AML-193 (cell line): ENCODE measurements at regions not wholly inside any gene's neighbourhood (a gene's known extent, or its start where the extent isn't known, plus 50 kb on each side); places are given as distances from the start of the nearest gene placed in this dataset.
"Not testable (repeated sequence)": the region's sequence is repeated elsewhere in the genome, so short reads cannot be mapped to it uniquely, and the experiment has no call there.

ENCODE experiments used
- DNase-seq, 2 experiments: peaks; one replicate each; lab custom pipeline; 2025; lab: John Stamatoyannopoulos, UW

DNA sequence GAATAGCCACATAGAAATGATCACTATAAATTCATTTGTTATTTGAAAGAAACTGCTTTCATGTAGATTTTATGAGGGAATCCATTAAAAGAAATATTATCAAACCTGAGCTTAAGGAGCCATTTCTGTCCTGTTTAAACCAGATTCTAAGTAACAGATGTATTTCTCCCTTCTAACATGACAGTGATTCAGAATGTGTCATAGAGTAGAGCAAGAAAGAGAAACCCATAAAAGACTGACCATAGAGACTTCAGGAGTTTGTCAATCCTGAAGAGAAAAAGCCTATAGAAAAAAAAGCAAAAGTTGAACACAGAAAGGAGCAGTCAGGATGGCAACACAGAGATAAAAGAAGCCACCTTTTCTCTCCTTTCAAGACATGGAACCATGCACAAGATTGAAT is 390.6 kb downstream of the PRIM2 start:
- DNase-seq, result not testable (repeated sequence)

DNA sequence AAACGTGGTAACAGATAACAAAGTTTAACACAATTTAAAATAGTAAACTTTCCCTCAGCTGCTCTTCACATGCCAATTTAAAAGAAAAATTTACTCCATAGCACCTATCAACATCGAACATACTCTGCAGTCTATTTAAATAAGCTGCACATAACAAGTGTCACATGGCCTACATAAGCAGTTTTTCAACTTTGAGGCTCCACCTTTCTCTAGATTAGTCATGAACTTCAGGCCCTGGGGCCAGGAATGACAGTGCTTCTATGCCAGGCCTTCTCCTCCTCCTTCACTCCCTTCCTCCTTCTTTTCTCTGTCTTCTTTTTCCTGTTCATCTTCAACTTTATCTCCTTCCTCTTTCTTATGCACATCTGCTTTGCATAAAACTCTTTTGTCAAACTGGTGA is 405.1 kb downstream of the PRIM2 start:
- DNase-seq, result not testable (repeated sequence)

DNA sequence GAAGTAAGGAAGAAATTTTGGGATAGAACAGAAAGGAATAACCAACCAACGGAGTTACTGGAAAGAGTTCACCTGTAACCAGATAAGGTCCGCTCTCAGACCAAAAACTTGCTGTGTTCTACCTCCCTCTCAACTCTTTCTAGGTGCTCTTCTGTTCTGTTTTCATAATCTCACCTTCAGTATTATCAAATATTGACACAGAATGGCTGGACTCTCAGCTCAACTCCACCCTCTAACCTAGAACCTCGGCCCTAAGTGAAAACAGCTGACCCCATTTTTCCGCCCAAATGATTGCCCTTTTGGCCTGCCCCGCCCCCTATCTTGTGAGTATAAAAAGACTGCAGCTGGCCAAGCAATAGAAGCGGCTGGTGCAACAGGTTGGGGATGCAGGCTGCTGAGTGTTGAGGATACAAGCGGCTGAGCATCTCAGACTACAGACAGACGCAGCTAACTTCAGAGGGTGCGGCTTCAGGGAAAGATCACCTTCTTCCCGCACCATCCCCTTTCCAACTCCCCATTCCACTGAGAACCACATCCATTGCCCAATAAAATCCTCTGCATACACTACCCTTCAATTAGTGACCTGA is 406.5 kb downstream of the PRIM2 start:
- DNase-seq, result not testable (repeated sequence)

DNA sequence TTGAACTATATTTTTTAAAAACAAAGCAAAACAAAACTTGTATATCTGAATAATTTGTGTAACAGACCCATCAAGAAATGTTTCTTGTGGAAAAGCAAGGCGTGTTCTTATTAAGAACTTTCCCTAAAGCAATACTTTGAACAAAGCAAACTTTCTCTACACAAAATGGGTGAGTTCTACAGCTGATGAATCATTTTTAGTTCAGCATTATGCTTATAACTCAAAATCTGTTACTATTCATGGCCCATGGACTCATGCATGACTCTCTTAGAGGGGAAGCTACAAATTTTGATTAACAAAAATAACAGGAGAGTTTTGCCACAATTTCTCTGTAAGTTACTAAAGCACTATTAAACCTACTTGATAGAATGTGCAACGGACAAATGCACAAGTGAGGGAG is 412.0 kb downstream of the PRIM2 start:
- DNase-seq, result not testable (repeated sequence)

DNA sequence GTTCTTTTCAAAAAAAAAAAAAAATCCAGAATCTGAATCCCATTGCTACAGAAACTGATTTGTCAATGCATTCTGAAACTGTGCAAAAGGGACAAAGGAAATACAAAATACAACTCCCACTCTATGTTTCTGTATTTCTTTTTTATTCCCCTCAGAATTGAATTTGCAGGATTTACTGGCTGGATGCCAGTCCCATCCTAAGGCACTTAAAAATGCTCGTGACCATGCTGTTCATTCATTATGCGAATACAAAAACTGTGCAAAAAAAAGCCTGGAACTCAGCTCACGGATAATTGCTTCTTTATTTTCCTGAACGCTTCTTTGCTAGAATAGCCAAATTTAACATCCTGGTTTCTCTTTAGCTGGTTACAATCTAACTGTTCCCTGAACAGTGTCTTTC is 413.3 kb downstream of the PRIM2 start:
- DNase-seq, result not testable (repeated sequence)

DNA sequence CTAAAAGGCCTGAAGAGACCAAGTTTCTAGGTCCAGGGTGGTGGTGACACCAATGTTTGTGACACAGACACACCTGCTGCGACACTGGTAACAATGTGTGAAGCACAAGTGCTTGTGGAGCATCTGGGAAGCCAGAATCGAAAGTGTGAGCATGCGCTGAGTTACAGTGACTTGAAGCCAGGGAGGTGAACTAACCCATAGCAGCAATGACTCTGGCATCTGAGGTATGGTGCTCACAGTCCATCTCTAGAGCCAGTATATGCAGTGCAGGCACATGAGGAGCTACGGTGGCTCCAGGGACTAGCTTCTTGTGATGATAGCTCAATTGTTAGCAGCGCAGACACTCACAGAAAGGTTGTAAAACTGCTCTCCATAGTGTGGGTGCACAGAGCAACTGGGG is 430.3 kb downstream of the PRIM2 start:
- DNase-seq, result not testable (repeated sequence)

DNA sequence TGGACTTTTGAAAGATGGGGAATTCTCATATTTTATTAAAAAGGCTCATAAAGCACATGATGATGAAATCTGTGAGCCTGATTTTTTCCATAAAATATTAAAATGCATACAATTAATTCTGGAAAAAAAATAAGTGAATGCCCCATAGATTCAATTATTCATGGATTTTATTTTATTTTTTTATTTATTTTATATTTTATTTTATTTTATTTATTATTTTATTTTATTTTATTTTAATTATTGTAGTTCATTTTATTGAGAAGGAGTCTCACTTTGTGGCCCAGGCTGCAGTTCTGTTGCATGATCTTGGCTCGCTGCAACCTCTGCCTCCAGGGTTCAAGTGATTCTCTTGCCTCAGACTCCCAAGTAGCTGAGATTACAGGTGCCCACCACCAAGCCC is 442.4 kb downstream of the PRIM2 start:
- not testable (repeated sequence) for DNase-seq

DNA sequence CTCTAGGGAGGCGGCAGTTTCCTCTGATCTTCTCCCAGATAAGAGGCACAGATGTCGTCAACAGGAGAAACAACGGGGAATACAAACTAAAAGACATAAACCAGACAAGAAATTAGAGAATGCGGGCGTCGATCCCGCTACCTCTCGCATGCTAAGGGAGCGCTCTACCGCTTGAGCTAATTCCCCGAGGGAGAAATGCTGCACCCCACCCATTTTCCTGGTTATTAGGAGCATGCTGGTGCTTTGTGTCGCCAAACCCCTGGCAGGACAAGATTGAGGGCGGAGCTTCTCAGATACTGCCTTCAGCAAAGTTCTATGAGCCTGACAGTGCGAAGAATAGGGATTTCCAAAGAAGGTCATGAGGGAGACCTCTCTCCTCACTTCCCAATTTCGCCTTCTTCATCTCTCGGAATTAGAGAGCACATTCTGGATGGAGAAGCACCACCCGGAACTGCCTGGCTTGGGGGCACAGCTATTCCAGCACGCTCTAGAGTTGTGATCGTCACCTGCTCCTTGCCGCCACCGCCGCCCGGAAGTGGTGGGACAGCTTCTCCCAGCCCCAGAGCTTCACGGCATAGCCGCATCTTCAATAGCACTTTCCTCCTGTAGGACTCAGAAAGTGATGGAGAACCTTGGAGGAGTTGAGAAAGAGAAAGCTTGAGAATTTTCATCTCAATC is 475.4 kb downstream of the PRIM2 start:
- not testable (repeated sequence) for DNase-seq

DNA sequence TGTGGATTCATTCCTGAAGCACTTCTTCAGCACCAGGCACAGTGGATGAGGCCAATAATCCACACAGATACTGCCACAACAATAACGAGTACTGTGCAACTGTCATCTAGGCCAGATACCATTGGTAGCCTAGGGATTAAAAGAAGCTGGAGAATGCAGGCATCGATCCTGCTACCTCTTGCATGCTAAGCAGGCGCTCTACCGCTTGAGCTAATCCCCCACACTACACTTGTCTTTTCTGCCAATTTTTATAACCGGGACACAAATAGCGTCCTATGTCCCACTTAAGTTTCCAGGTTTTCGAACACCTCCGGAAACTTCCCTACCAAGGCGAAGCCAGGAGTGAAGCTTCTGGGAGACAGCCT is 475.9 kb downstream of the PRIM2 start:
- not testable (repeated sequence) for DNase-seq

DNA sequence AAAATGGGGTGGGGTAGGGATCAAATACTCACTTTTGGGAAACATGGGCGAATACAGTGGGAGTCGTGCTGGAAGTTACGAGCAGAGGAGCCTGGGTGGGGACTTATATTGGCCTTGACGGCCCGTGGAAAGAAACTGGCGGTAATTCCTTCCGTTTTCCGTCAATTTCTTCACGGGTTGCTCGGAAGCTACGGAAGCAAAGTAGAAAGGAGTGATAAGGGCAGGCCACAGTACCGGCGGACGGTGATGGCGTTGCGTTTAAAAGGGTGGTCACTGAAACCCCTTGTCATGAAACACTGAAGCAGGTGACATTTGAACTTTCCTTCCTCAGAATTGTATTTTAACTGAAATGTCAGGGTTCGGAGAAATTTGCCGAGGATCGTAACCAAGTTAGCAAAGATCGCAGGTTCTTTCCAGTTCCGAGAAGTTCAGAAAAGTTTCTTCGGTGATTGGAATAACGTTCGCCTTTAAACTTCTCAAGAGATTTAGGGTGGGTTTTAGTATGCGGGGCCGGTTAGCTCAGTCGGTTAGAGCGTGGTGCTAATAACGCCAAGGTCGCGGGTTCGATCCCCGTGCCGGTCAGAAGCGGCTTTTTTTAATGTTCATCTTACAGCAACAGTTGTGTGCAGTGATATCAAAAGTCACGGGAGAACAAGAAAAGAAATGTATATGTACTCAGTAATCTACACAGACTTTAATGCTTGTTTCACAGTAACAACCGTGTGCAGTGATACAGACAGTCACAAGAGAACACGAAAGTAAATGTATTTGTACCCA is 482.5 kb downstream of the PRIM2 start:
- DNase-seq, result not testable (repeated sequence)

DNA sequence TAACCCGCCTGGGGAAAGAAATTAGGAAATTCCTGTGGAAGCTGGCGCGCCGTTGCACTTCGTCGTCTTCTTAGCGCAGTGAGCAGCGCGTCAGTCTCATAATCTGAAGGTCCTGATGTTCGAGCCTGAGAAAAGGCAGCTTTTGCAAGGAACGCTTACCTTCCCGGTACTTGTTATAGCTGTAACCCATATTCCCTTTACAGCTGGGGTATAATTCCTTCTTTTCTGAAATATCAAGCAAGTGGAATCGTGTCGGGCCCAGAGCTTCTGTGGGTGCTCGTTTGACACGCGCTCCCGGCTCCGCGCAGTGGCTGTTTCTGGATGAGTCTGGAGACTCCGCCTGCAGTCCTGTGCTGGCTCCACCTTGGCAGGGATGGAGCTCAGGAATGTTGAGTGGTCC is 491.2 kb downstream of the PRIM2 start:
- not testable (repeated sequence) for DNase-seq

DNA sequence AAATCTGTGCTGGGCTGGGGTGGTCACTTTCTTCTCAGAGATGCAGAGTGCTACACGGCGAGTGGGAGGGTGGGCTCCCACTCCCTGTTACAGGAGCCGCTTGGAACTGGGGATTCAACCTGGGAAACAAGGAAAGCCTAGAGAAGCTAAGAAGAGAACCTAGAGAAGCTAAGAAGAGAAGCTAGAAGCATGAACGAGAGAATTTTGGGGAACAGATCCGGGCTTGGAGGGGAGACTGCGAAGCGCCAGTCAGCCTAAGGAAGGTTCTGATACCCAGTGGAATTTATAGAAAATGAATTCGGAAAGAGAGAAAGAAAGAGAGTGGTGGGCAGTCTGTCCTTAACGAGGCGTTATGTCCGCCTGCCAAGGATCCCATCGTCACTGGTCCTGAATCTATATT is 492.0 kb downstream of the PRIM2 start:
- DNase-seq, result not testable (repeated sequence)

DNA sequence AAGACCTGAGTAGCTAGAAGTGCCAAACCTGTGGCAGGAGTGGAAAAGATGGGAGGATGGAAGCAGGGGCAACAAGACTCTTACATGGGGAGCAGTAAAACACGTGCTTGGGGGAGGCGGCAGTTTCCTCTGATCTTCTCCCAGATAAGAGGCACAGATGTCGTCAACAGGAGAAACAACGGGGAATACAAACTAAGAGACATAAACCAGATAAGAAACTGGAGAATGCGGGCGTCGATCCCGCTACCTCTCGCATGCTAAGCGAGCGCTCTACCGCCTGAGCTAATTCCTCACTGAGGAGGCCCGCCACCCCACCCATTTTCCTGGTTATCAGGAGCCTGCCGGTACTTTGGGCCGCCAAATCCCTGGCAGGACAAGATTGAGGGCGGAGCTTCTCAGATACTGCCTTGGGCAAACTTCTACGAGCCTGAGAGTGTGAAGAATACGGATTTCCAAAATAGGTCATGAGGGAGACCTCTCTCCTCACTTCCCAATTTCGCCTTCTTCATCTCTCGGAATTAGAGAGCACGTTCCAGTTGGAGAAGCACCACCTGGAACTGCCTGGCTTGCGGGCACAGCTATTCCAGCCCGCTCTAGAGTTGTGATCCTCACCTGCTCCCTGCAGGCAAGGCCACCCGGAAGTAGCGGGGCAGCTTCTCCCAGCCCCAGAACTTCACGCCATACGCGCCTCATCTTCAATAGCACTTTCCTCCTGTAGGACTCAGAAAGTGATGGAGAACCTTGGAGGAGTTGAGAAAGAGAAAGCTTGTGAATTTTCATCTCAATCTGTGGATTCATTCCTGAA is 496.0 kb downstream of the PRIM2 start:
- DNase-seq, result not testable (repeated sequence)

DNA sequence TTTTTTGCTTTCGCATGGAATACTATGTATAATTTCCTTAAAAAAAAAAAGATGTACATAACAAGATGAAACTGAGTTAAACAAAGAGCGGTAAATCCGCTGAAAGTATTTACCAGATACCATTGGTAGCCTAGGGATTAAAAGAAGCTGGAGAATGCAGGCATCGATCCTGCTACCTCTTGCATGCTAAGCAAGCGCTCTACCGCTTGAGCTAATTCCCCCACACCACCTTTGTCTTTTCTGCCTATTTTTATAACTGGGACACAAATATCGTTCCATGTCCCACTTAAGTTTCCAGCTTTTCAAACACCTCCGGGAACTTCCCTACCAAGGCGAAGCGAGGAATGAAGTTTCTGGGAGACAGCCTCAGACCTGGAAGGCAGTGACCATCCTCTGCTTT is 498.4 kb downstream of the PRIM2 start:
- DNase-seq, result not testable (repeated sequence)

DNA sequence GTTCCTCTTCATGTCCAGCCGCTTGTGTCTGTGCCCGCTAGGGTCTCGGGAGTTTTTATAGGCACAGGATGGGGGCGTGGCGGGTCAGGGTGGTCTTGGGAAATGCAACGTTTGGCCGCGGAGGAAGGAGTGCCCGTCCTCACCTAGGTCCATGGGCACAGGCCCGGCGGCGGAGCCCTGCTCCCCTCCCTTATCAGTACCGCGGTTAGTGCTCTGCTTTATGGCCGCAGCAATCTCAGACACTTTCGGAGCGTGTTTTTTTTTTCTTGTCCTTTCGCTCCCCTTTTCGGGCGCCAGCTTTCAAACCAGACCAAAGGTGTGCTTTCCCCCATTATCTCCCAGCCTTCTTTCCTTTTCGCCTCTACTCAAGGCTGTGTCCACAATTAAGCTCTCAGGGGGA is 503.9 kb downstream of the PRIM2 start:
- not testable (repeated sequence) for DNase-seq

DNA sequence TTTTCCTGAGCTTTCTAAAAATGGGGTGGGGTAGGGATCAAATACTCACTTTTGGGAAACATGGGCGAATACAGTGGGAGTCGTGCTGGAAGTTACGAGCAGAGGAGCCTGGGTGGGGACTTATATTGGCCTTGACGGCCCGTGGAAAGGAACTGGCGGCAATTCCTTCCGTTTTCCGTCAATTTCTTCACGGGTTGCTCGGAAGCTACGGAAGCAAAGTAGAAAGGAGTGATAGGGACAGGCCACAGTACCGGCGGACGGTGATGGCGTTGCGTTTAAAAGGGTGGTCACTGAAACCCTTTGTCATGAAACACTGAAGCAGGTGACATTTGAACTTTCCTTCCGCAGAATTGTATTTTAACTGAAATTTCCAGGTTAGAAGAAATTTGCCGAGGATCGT is 505.0 kb downstream of the PRIM2 start:
- not testable (repeated sequence) for DNase-seq

DNA sequence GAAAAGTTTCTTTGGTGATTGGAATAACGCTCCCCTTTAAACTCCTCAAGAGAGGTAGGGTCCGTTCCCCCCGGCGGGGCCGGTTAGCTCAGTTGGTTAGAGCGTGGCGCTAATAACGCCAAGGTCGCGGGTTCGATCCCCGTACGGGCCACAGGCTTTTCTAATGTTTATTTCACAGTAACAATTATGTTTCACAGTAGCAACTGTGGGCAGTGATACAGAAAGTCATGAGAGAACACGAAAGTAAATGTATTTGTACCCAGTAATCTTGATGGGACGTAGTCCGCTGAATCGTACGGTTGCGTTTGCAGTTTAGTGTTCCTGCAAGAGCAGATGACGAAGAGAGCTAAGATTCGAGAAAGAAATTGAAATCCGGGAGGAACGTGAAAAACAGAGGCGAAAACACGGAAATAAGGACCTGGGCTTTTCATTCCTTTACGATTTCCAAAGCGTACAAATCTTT is 505.5 kb downstream of the PRIM2 start:
- no peak for DNase-seq

DNA sequence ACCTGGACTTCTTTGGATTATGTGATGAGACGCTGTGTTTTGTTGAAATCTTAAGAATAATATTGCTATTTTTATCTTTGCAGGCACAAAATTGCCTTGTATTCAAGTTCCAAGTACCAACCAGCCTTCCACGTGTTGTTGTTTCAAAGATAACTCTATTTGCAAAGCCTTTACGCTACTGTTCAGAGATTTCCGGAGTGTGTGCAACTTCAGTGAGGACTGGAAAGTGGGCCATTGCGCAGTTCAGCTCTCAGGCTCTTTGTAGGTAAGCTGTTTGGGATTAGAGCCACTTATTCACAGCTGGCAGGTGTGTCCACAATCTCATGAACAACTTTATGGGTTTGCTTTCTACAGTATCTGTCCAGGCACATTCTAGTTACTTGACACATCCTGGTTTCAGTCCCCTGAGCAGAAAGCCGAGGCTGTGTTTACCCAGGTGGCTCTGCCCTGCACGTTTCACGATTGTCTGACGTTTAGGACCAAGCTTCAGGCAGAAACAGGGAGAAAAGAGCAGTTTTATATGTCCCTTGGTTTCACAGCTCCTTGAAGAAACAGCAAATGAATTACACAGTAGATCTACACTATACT is 520.3 kb downstream of the PRIM2 start:
- not testable (repeated sequence) for DNase-seq

DNA sequence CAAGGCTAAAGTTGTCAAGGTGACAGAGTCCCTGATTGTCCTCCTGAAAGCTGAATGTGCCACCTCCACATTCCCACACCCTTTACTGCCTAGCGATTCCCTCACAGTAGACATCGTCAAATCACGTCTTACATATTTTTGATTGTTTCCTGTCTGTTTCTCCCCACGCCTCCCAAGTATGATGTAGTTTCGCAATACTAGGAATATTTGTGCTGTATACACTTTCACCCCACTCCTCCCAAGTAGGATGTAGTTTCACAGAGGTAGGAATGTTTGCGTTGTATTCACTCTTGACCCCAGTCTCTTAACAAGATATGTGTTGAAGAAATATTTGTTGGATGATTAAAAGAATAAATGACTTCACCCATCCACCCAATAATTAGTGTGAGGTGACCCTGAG is 524.1 kb downstream of the PRIM2 start:
- DNase-seq, result not testable (repeated sequence)

DNA sequence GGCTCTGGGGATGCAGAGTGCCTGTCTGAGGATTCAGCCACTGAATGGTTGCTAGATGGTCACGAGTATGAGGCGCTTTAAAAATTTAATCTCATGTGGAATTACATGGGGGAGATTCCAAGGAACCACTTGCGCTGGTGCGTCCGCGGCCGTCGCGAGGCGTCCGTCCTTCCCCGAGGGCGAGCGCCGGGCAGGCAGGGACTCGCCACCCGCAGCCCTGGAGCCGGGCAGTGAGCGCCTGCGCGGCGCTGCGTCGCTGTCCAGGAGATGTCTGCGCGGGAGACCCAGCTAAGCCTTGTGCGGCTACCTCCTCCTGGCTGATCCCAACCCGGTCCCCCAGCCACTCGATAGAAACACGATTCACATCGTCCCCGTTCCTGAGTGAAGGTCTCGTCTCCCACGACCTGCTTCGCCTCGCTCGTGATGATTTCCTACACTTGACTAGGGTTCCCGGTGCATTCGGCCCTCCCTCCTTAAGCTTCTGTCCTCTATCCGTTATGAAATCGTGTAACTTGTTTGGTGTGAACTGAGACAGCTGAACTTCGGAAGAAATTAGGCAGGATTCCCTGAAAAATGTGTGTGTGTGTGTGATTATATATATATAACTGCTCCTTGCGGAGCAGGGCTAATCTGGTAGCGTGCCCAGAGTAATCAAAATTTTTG is 536.4 kb downstream of the PRIM2 start:
- not testable (repeated sequence) for DNase-seq
